ENCODE measurements at regions not wholly inside any gene's neighbourhood (a gene's known extent, or its start where the extent isn't known, plus 50 kb on each side); places are given as distances from the start of the nearest gene placed in this dataset.

- H3K36me3 ChIP-seq (ENCODE audit: low read depth, low read length), result no peaks in the 10 kb centered on the region
- ChIA-PET CTCF (no interaction called here), POLR2A (ENCODE audit: unreplicated experiment) (no interaction called here)
- no peak overlapping the region for H3K9ac ChIP-seq (ENCODE audit: low read length)
- H3K4me2 ChIP-seq (ENCODE audit: low read length), result no peak overlapping the region
- H3K27ac ChIP-seq (ENCODE audit: low read length), result no peak overlapping the region
- H3K79me2 ChIP-seq (ENCODE audit: low read length), result no peaks in the 10 kb centered on the region
- DNase-seq, result no peak
- no peaks in the 10 kb centered on the region for H3K9me2 ChIP-seq (replicated peaks; ENCODE audit: low read length)
- TF ChIP-seq, protein P1, sequence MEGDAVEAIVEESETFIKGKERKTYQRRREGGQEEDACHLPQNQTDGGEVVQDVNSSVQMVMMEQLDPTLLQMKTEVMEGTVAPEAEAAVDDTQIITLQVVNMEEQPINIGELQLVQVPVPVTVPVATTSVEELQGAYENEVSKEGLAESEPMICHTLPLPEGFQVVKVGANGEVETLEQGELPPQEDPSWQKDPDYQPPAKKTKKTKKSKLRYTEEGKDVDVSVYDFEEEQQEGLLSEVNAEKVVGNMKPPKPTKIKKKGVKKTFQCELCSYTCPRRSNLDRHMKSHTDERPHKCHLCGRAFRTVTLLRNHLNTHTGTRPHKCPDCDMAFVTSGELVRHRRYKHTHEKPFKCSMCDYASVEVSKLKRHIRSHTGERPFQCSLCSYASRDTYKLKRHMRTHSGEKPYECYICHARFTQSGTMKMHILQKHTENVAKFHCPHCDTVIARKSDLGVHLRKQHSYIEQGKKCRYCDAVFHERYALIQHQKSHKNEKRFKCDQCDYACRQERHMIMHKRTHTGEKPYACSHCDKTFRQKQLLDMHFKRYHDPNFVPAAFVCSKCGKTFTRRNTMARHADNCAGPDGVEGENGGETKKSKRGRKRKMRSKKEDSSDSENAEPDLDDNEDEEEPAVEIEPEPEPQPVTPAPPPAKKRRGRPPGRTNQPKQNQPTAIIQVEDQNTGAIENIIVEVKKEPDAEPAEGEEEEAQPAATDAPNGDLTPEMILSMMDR (conservative IDR thresholded peaks at IDR 0.05; ENCODE audit: low read depth, low read length), result no peak
- TF ChIP-seq EZH2 (IDR thresholded peaks at IDR 0.05; ENCODE audit: low read length, unreplicated experiment) (no peak), EZH2phosphoT487 (IDR thresholded peaks at IDR 0.05; ENCODE audit: borderline replicate concordance, low read length) (no peak)
- intact Hi-C loops (cut with micrococcal nuclease), result no loop called here
- H2AFZ ChIP-seq (ENCODE audit: low read length), result no peak overlapping the region
- no peaks in the 10 kb centered on the region for H3K9me3 ChIP-seq (ENCODE audit: low read length)
- H3F3A ChIP-seq (ENCODE audit: low read length, unreplicated experiment), result no peaks in the 10 kb centered on the region
- H3K4me1 ChIP-seq (ENCODE audit: insufficient read depth, low read length), result no peaks in the 10 kb centered on the region
- H4K20me1 ChIP-seq (ENCODE audit: low read length), result no peaks in the 10 kb centered on the region
- BruUV-seq (replicated peaks), result no TSS peak
- no peak for ATAC-seq
- H3K27me3 ChIP-seq (ENCODE audit: low read length), result no peaks in the 10 kb centered on the region
- H3K4me3 ChIP-seq (ENCODE audit: low read length), result no peak overlapping the region
These were observed 624.6 kb upstream of the EEF2KMT start for GRCh38 chr16:5722116-5722619.

DNA sequence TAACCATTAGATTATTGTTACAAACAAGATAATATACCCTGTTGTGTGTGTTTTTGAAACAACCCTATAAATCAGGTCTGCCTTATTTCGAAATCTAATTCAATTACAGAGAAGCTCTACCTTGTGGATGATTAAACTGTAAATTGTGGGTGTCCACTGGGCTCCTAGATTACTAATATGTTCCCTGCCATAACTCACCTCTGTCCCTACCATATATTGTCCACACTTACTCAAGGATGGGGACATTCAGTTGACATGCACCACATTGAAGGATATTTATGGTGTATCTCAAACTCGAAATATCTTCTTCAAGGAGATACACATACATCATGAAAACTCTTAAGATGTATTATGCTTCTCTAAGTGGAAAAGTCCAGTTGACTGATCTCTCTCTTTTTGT is 617.6 kb upstream of the EEF2KMT start:
- Histone ChIP-seq H2AFZ (ENCODE audit: low read length) (no peak overlapping the region), H3K27ac (ENCODE audit: low read length) (no peak overlapping the region), H3K4me1 (ENCODE audit: insufficient read depth, low read length) (no peaks in the 10 kb centered on the region), H3K4me2 (ENCODE audit: low read length) (no peak overlapping the region), H3K27me3 (ENCODE audit: low read length) (no peaks in the 10 kb centered on the region), H3K4me3 (ENCODE audit: low read length) (no peak overlapping the region), H4K20me1 (ENCODE audit: low read length) (no peaks in the 10 kb centered on the region), H3K79me2 (ENCODE audit: low read length) (no peaks in the 10 kb centered on the region), H3K36me3 (ENCODE audit: low read depth, low read length) (no peaks in the 10 kb centered on the region), H3K9me3 (ENCODE audit: low read length) (no peaks in the 10 kb centered on the region), H3K9me2 (replicated peaks; ENCODE audit: low read length) (no peaks in the 10 kb centered on the region), H3K9ac (ENCODE audit: low read length) (no peak overlapping the region), H3F3A (ENCODE audit: low read length, unreplicated experiment) (no peaks in the 10 kb centered on the region)
- TF ChIP-seq EZH2 (IDR thresholded peaks at IDR 0.05; ENCODE audit: low read length, unreplicated experiment) (no peak), EZH2phosphoT487 (IDR thresholded peaks at IDR 0.05; ENCODE audit: borderline replicate concordance, low read length) (no peak)
- TF ChIP-seq, protein P1 (conservative IDR thresholded peaks at IDR 0.05; ENCODE audit: low read depth, low read length), result no peak
- ChIA-PET CTCF (no interaction called here), POLR2A (ENCODE audit: unreplicated experiment) (no interaction called here)
- no peak for DNase-seq
- no peak for ATAC-seq
- intact Hi-C loops (cut with micrococcal nuclease), result no loop called here
- BruUV-seq (replicated peaks), result no TSS peak

GRCh38 chr16:5709889-5710288 is 612.3 kb upstream of the EEF2KMT start:
- TF ChIP-seq EZH2phosphoT487 (IDR thresholded peaks at IDR 0.05; ENCODE audit: borderline replicate concordance, low read length) (no peak), EZH2 (IDR thresholded peaks at IDR 0.05; ENCODE audit: low read length, unreplicated experiment) (no peak)
- TF ChIP-seq, protein P1 (conservative IDR thresholded peaks at IDR 0.05; ENCODE audit: low read depth, low read length), result no peak
- H3K4me1 ChIP-seq (ENCODE audit: insufficient read depth, low read length), result no peaks in the 10 kb centered on the region
- no peak overlapping the region for H3K4me2 ChIP-seq (ENCODE audit: low read length)
- H3K4me3 ChIP-seq (ENCODE audit: low read length), result no peak overlapping the region
- H2AFZ ChIP-seq (ENCODE audit: low read length), result no peak overlapping the region
- no peaks in the 10 kb centered on the region for H3K79me2 ChIP-seq (ENCODE audit: low read length)
- DNase-seq, result no peak
- POLR2A ChIA-PET (ENCODE audit: unreplicated experiment), result no interaction called here
- intact Hi-C loops (cut with micrococcal nuclease), result no loop called here
- H3K27ac ChIP-seq (ENCODE audit: low read length), result no peak overlapping the region
- H3K9ac ChIP-seq (ENCODE audit: low read length), result no peak overlapping the region
- no TSS peak for BruUV-seq (replicated peaks)
- CTCF ChIA-PET, result no interaction called here
- no peaks in the 10 kb centered on the region for H3K9me2 ChIP-seq (replicated peaks; ENCODE audit: low read length)
- no peaks in the 10 kb centered on the region for H3K9me3 ChIP-seq (ENCODE audit: low read length)
- no peaks in the 10 kb centered on the region for H3K27me3 ChIP-seq (ENCODE audit: low read length)
- H4K20me1 ChIP-seq (ENCODE audit: low read length), result no peaks in the 10 kb centered on the region
- no peak for ATAC-seq
- H3F3A ChIP-seq (ENCODE audit: low read length, unreplicated experiment), result no peaks in the 10 kb centered on the region
- no peaks in the 10 kb centered on the region for H3K36me3 ChIP-seq (ENCODE audit: low read depth, low read length)
